K562 (cell line): ENCODE measurements at regions not wholly inside any gene's neighbourhood (a gene's known extent, or its start where the extent isn't known, plus 50 kb on each side); places are given as distances from the start of the nearest gene placed in this dataset.

Source experiments
- ATAC-seq: fragments of 200-7000 bp; cut with Tn5 transposase; 3 replicates; pipeline ENCODE4 v1.9.1; 2020; ENCODE audit warnings: moderate library complexity
- BruUV-seq: library from RNA; stranded (reverse); fragments of 400-500 nt; replicated peaks from 2 replicates; lab custom pipeline; 2021; lab: Mats Ljungman, UMichigan
- CTCF ChIA-PET: fragments of 300-600 bp; formaldehyde crosslinking; extraction: SDS; loops from one replicate; lab custom pipeline; 2021; ENCODE audit warnings: low intra/inter-chr PET ratio; lab: Yijun Ruan, JAX
- POLR2A ChIA-PET: fragments of 300-600, 350-650 bp; sonication (Branson Sonifier 250); formaldehyde crosslinking; extraction: SDS; loops from one replicate; lab custom pipeline; 2021; ENCODE audit warnings: antibody characterized with exemption, inconsistent platforms; lab: Yijun Ruan, JAX
- DNase-seq, 4 experiments: peaks; one replicate each; pipeline versions ENCODE4 v3.0.0 to v3.0.0-alpha.2; 2011 to 2018; ENCODE audit warnings: low spot score in 3 of 4, mixed read lengths in 3 of 4; ENCODE audit errors: extremely low read depth in 1 of 4
- FAIRE-seq: peaks from 2 replicates; lab custom pipeline; 2011; peaks lifted over from hg19 to GRCh38; lab: Jason Lieb, UNC
- H2AFZ ChIP-seq: 2 replicates; pipeline ENCODE4 v1.6.0; 2011; ENCODE audit warnings: low read depth, low read length, control low read depth, inconsistent platforms
- H3K27ac ChIP-seq: fragments of 200-600 bp; 3 replicates; pipeline ENCODE4 v1.8.0; 2011; ENCODE audit warnings: low read depth, mild to moderate bottlenecking, control low read depth, inconsistent platforms, low read length, moderate library complexity, mixed read lengths; ENCODE audit errors: extremely low read depth
- H3K27me3 ChIP-seq, 2 experiments: fragments of 300-600 bp in 1 of 2; 2 replicates in 1 of 2; 3 replicates in 1 of 2; pipeline versions ENCODE4 v1.6.0 to v1.8.0; 2011; ENCODE audit warnings: inconsistent platforms in 2 of 2, low read length in 2 of 2, mild to moderate bottlenecking in 1 of 2, mixed read lengths in 1 of 2, moderate library complexity in 1 of 2; ENCODE audit not compliant: control insufficient read depth in 2 of 2, insufficient read depth in 2 of 2
- H3K36me3 ChIP-seq: fragments of 300-600 bp; 3 replicates; pipeline ENCODE4 v1.8.0; 2011; ENCODE audit warnings: mild to moderate bottlenecking, low read length, inconsistent platforms; ENCODE audit not compliant: control insufficient read depth, insufficient read depth
- H3K4me1 ChIP-seq, 2 experiments: fragments of 200-600 bp in 1 of 2; replicated peaks in 1 of 2; 2 replicates in 1 of 2; 3 replicates in 1 of 2; pipeline versions ENCODE4 v1.5.1 to v1.8.0; 2011; ENCODE audit warnings: inconsistent platforms in 2 of 2, low read length in 2 of 2, mild to moderate bottlenecking in 1 of 2, mixed read lengths in 1 of 2, moderate library complexity in 1 of 2; ENCODE audit not compliant: control insufficient read depth in 2 of 2, insufficient read depth in 2 of 2
- H3K4me2 ChIP-seq: 2 replicates; pipeline ENCODE4 v1.6.1; 2011; ENCODE audit warnings: low read length, control low read depth, inconsistent platforms, mixed read lengths; ENCODE audit not compliant: insufficient read depth
- H3K4me3 ChIP-seq: fragments of 200-600 bp; sonication (generic), shearing (Covaris generic); 2 replicates; pipeline ENCODE4 v1.5.1; 2016; ENCODE audit warnings: control low read depth, inconsistent platforms
- H3K79me2 ChIP-seq: fragments of 200-600 bp; 3 replicates; pipeline ENCODE4 v1.8.0; 2011; ENCODE audit warnings: low read length, inconsistent platforms; ENCODE audit not compliant: control insufficient read depth, insufficient read depth
- H3K9ac ChIP-seq, 2 experiments: 2 replicates each; pipeline versions ENCODE4 v1.6.0 to v1.6.1; 2011; ENCODE audit warnings: low read depth in 2 of 2, low read length in 2 of 2, control low read depth in 1 of 2, inconsistent platforms in 1 of 2, mild to moderate bottlenecking in 1 of 2, mixed read lengths in 1 of 2; ENCODE audit not compliant: insufficient read depth in 1 of 2
- H3K9me1 ChIP-seq: one replicate; pipeline ENCODE4 v1.6.0; 2011; ENCODE audit warnings: inconsistent platforms, mild to moderate bottlenecking, low read length, moderate library complexity; ENCODE audit not compliant: control insufficient read depth, insufficient read depth
- H3K9me3 ChIP-seq: replicated peaks from 2 replicates; pipeline ENCODE4 v1.5.1; 2011; ENCODE audit warnings: low read depth, low read length, inconsistent platforms; ENCODE audit not compliant: control insufficient read depth, insufficient read depth
- H4K20me1 ChIP-seq: replicated peaks from 2 replicates; pipeline ENCODE4 v1.6.1; 2011; ENCODE audit warnings: low read length, inconsistent platforms, mixed read lengths; ENCODE audit not compliant: control insufficient read depth, insufficient read depth
- CHD4 ChIP-seq: fragments of 200-600 bp; sonication (generic); IDR thresholded peaks from 3 replicates; pipeline ENCODE4 v1.6.1; 2012; ENCODE audit warnings: low read depth, mild to moderate bottlenecking, mixed read lengths, low read length, inconsistent platforms; ENCODE audit not compliant: insufficient read depth, insufficient replicate concordance, poor library complexity, severe bottlenecking
- CUX1 ChIP-seq: fragments of 200-800 bp; sonication (Bioruptor generic); IDR thresholded peaks from 2 replicates; pipeline ENCODE4 v1.6.1; 2016; ENCODE audit warnings: missing genetic modification characterization, missing compliant biosample characterization
- ELF4 ChIP-seq: fragments of 450-650 bp; formaldehyde crosslinking; IDR thresholded peaks from 2 replicates; pipeline ENCODE4 v1.4.0; 2022; ENCODE audit warnings: missing genetic modification characterization
- ELK1 ChIP-seq: sonication (generic); formaldehyde crosslinking; IDR thresholded peaks from 2 replicates; pipeline ENCODE4 v1.8.1; 2022; ENCODE audit warnings: missing genetic modification reagents
- GABPB2 ChIP-seq: fragments of 250-450 bp; sonication (Bioruptor Pico); conservative IDR thresholded peaks from 2 replicates; pipeline ENCODE4 v1.5.1; 2021; ENCODE audit warnings: mild to moderate bottlenecking
- GMEB1 ChIP-seq: fragments of 250-450 bp; sonication (Bioruptor Pico); IDR thresholded peaks from 2 replicates; pipeline ENCODE4 v1.4.0; 2020; ENCODE audit warnings: mild to moderate bottlenecking
- PHB2 ChIP-seq: fragments of 450-650 bp; IDR thresholded peaks from 2 replicates; pipeline ENCODE4 v1.6.1; 2017; ENCODE audit warnings: low read depth
- SMAD4 ChIP-seq: fragments of 250-450 bp; sonication (Bioruptor Pico); conservative IDR thresholded peaks from 2 replicates; pipeline ENCODE4 v1.8.0; 2021; ENCODE audit warnings: inconsistent platforms, mild to moderate bottlenecking, moderate library complexity
- SMARCC2 ChIP-seq: fragments of 450-650 bp; IDR thresholded peaks from 2 replicates; pipeline ENCODE4 v1.6.1; 2017; ENCODE audit warnings: antibody characterized with exemption, moderate library complexity, mild to moderate bottlenecking, low read depth
- ZBTB9 ChIP-seq: fragments of 450-650 bp; formaldehyde crosslinking; IDR thresholded peaks from 2 replicates; pipeline ENCODE4 v1.4.0; 2020; ENCODE audit warnings: mild to moderate bottlenecking, moderate library complexity
- ZNF12 ChIP-seq: sonication (generic); formaldehyde crosslinking; IDR thresholded peaks from 2 replicates; pipeline ENCODE4 v1.4.0; 2020; ENCODE audit warnings: mild to moderate bottlenecking, missing genetic modification reagents
- ZNF143 ChIP-seq: sonication (generic); formaldehyde crosslinking; IDR thresholded peaks from 2 replicates; pipeline ENCODE4 v1.9.0; 2022; ENCODE audit warnings: mild to moderate bottlenecking, missing genetic modification reagents
- ZNF717 ChIP-seq: fragments of 250-450 bp; sonication (Bioruptor Pico); IDR thresholded peaks from 2 replicates; pipeline ENCODE4 v1.5.0; 2021
- ZNF764 ChIP-seq: fragments of 250-450 bp; sonication (Bioruptor Pico); IDR thresholded peaks from 2 replicates; pipeline ENCODE4 v1.4.0; 2020; ENCODE audit warnings: low read depth, mild to moderate bottlenecking, moderate library complexity
- ZNF780A ChIP-seq: fragments of 250-450 bp; sonication (Bioruptor Pico); IDR thresholded peaks from 2 replicates; pipeline ENCODE4 v1.5.0; 2021; ENCODE audit warnings: mild to moderate bottlenecking
- WGBS: fragments of 100-300 bp; shearing (Covaris generic); methylation state at CpG from one replicate; pipeline ENCODE4 v1.1.6; 2016; ENCODE audit warnings: low coverage, mixed read lengths; ENCODE audit not compliant: insufficient coverage; ENCODE audit errors: missing lambda C conversion rate; 5-methylcytosine and 5-hydroxymethylcytosine counted together
- in situ Hi-C: fragments of 300-500 bp; cut with MboI; formaldehyde crosslinking; loops from 4 replicates; pipeline ENCODE4 v1.15.0; 2018; ENCODE audit warnings: inconsistent platforms, mixed read lengths
- intact Hi-C: fragments of 100-400 bp; cut with micrococcal nuclease; formaldehyde crosslinking; loops from 2 replicates; pipeline ENCODE4 v1.14.2; 2022

GRCh38 chr5:171574376-171574775 lies 154.9 kb downstream of the FGF18 start:
- Histone ChIP-seq H3K27me3 (peaks cover 6 to 53% of the 10 kb centered on the region in 2 experiments; a peak in 3 of 5 replicates), H3K4me3 (no peak overlapping the region), H3K4me1 (no peaks in the 10 kb centered on the region), H3K4me2 (no peak overlapping the region), H2AFZ (no peak overlapping the region), H3K27ac (no peak overlapping the region), H3K9me3 (no peaks in the 10 kb centered on the region), H3K9ac (no peak overlapping the region), H3K9me1 (no peaks in the 10 kb centered on the region), H3K79me2 (no peaks in the 10 kb centered on the region), H3K36me3 (no peaks in the 10 kb centered on the region), H4K20me1 (no peaks in the 10 kb centered on the region)
- ATAC-seq (no peak), FAIRE-seq (no peak), DNase-seq (no peak)
- in situ Hi-C loops (no loop called here), intact Hi-C loops (no loop called here)
- ChIA-PET POLR2A (interaction anchor here (0.5 kb wide), 1 partner anchor 186 kb away, joined by 3 read pairs; no protein-coding TSS in a partner anchor), CTCF (no interaction called here)
- BruUV-seq = no TSS peak
- WGBS = 0% methylated on average over 4 of the region's 4 CpGs
- no peak for TF ChIP-seq ZNF12
- no peak for TF ChIP-seq ZNF780A (CRISPR knock-in tag)
- TF ChIP-seq ZNF143 (CRISPR knock-in tag) = no peak
- no peak for TF ChIP-seq SMARCC2
- no peak for TF ChIP-seq ZNF717 (CRISPR knock-in tag)
- TF ChIP-seq GABPB2 = no peak
- no peak for TF ChIP-seq ZNF764 (CRISPR knock-in tag)
- TF ChIP-seq ZBTB9 (CRISPR knock-in tag) = no peak
- TF ChIP-seq SMAD4 = no peak
- TF ChIP-seq PHB2 = no peak
- no peak for TF ChIP-seq ELK1 (CRISPR knock-in tag)
- TF ChIP-seq CHD4 = no peak
- TF ChIP-seq CUX1 = no peak
- no peak for TF ChIP-seq GMEB1
- TF ChIP-seq ELF4 (CRISPR knock-in tag) = no peak
